Right atrium auricular region (tissue), 2 donors: ENCODE measurements at regions not wholly inside any gene's neighbourhood (a gene's known extent, or its start where the extent isn't known, plus 50 kb on each side); places are given as distances from the start of the nearest gene placed in this dataset.
"Not testable (repeated sequence)": the region's sequence is repeated elsewhere in the genome, so short reads cannot be mapped to it uniquely, and the experiment has no call there.

Experiments
- DNase-seq: peaks from one replicate; pipeline ENCODE4 v3.0.0-alpha.2; 2019; ENCODE audit warnings: low spot score
- H3K27ac ChIP-seq, 2 donors: fragments of 200-600 bp; sonication (generic); 1 replicate in 1 of 2; 2 replicates in 1 of 2; pipeline ENCODE4 v1.5.1; 2016 to 2019
- H3K27me3 ChIP-seq, 2 donors: fragments of 200-600 bp; sonication (generic); one replicate each; pipeline versions ENCODE4 v1.5.1 to v1.6.0; 2017 to 2019
- H3K36me3 ChIP-seq: fragments of 200-600 bp; sonication (generic); one replicate; pipeline ENCODE4 v1.5.1; 2016
- H3K4me1 ChIP-seq, 2 donors: fragments of 200-600 bp; sonication (generic); one replicate each; pipeline versions ENCODE4 v1.5.1 to v1.6.0; 2017 to 2019
- H3K4me3 ChIP-seq, 2 donors: fragments of 200-600 bp; sonication (generic); 1 replicate in 1 of 2; 2 replicates in 1 of 2; pipeline ENCODE4 v1.5.1; 2017 to 2019; ENCODE audit warnings: mild to moderate bottlenecking in 1 of 2, moderate library complexity in 1 of 2
- H3K9me3 ChIP-seq, 2 donors: fragments of 200-600 bp; sonication (generic); one replicate each; pipeline ENCODE4 v1.5.1; 2019
- CTCF ChIP-seq, 2 donors: fragments of 200-600 bp; sonication (generic); IDR thresholded peaks; one replicate each; pipeline ENCODE4 v1.5.1; 2019; ENCODE audit warnings: antibody characterized with exemption in 2 of 2

- no peak for TF ChIP-seq CTCF (IDR thresholded peaks at IDR 0.05)
- DNase-seq = no peak
- H3K4me1 ChIP-seq = no peaks in the 10 kb centered on the region
- no peaks in the 10 kb centered on the region for H3K9me3 ChIP-seq
- no peaks in the 10 kb centered on the region for H3K27me3 ChIP-seq
- H3K36me3 ChIP-seq = no peaks in the 10 kb centered on the region
- no peak overlapping the region for H3K4me3 ChIP-seq
- no peak overlapping the region for H3K27ac ChIP-seq
These were observed 1026.3 kb downstream of the TAF11L14 start for GRCh38 chr5:18660511-18660910.

GRCh38 chr5:18662231-18662630 is 1028.0 kb downstream of the TAF11L14 start:
- TF ChIP-seq CTCF (IDR thresholded peaks at IDR 0.05) = no peak
- Histone ChIP-seq H3K27me3 (no peaks in the 10 kb centered on the region), H3K27ac (no peak overlapping the region), H3K4me1 (no peaks in the 10 kb centered on the region), H3K36me3 (no peaks in the 10 kb centered on the region), H3K4me3 (no peak overlapping the region), H3K9me3 (no peaks in the 10 kb centered on the region)
- DNase-seq = no peak

- H3K27me3 ChIP-seq, H3K36me3 ChIP-seq, DNase-seq, H3K4me1 ChIP-seq, H3K9me3 ChIP-seq, H3K4me3 ChIP-seq, H3K27ac ChIP-seq: not testable (repeated sequence)
These were observed 1040.0 kb downstream of the TAF11L14 start for GRCh38 chr5:18674212-18674611.

- no peak overlapping the region for H3K4me3 ChIP-seq
- H3K27ac ChIP-seq = no peak overlapping the region
- no peaks in the 10 kb centered on the region for H3K36me3 ChIP-seq
- H3K4me1 ChIP-seq = no peaks in the 10 kb centered on the region
- H3K9me3 ChIP-seq = peaks cover 0 to 6% of the 10 kb centered on the region in 2 donors
- H3K27me3 ChIP-seq = no peaks in the 10 kb centered on the region
- no peak for DNase-seq
- TF ChIP-seq CTCF (IDR thresholded peaks at IDR 0.05) = no peak
These were observed 1040.8 kb downstream of the TAF11L14 start for GRCh38 chr5:18675041-18675440.

- Histone ChIP-seq H3K9me3 (no peaks in the 10 kb centered on the region), H3K36me3 (no peaks in the 10 kb centered on the region), H3K27ac (no peak overlapping the region), H3K4me3 (no peak overlapping the region), H3K27me3 (no peaks in the 10 kb centered on the region), H3K4me1 (no peaks in the 10 kb centered on the region)
- no peak for DNase-seq
- no peak for TF ChIP-seq CTCF (IDR thresholded peaks at IDR 0.05)
These were observed 1052.0 kb downstream of the TAF11L14 start for GRCh38 chr5:18686253-18686652.

GRCh38 chr5:18687429-18687828 is 1053.2 kb downstream of the TAF11L14 start:
- TF ChIP-seq CTCF (IDR thresholded peaks at IDR 0.05) = no peak

More at GRCh38 chr5:18687429-18687828, 1053.2 kb downstream of the TAF11L14 start:
- H3K36me3 ChIP-seq = no peaks in the 10 kb centered on the region
- no peak for DNase-seq
- H3K4me1 ChIP-seq = no peaks in the 10 kb centered on the region
- no peaks in the 10 kb centered on the region for H3K9me3 ChIP-seq
- H3K4me3 ChIP-seq = no peak overlapping the region
- H3K27ac ChIP-seq = no peak overlapping the region
- H3K27me3 ChIP-seq = no peaks in the 10 kb centered on the region
